ENCODE measurements at regions not wholly inside any gene's neighbourhood (a gene's known extent, or its start where the extent isn't known, plus 50 kb on each side); places are given as distances from the start of the nearest gene placed in this dataset.

DNA sequence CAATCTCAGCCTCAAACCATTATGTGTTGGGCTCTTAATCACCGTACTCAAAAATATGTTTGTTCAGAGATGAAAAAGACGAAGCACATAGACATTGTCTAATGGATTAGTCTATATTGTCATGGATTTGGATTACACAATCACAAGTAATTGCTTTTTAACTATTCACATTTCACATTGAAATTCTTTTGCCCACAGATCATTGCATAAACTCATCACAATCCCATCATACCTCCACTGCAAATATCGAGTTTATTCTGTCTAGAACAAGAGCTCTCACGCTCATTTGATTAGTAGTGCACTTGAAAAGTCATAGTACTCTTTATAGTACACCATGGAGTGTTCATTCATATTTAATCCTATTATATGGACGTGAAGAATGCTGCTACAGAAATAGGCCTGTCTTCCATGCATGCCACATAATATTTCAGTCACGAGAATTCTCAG, 97.9 kb upstream of the SOX11 start:
- no peak for TF ChIP-seq EZH2phosphoT487 (conservative IDR thresholded peaks at IDR 0.05; ENCODE audit: low read length)
- TF ChIP-seq, protein P1, sequence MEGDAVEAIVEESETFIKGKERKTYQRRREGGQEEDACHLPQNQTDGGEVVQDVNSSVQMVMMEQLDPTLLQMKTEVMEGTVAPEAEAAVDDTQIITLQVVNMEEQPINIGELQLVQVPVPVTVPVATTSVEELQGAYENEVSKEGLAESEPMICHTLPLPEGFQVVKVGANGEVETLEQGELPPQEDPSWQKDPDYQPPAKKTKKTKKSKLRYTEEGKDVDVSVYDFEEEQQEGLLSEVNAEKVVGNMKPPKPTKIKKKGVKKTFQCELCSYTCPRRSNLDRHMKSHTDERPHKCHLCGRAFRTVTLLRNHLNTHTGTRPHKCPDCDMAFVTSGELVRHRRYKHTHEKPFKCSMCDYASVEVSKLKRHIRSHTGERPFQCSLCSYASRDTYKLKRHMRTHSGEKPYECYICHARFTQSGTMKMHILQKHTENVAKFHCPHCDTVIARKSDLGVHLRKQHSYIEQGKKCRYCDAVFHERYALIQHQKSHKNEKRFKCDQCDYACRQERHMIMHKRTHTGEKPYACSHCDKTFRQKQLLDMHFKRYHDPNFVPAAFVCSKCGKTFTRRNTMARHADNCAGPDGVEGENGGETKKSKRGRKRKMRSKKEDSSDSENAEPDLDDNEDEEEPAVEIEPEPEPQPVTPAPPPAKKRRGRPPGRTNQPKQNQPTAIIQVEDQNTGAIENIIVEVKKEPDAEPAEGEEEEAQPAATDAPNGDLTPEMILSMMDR (IDR thresholded peaks at IDR 0.05; ENCODE audit: insufficient read depth, low read length, poor library complexity, severe bottlenecking) = no peak
